K562 (cell line): ENCODE measurements at regions not wholly inside any gene's neighbourhood (a gene's known extent, or its start where the extent isn't known, plus 50 kb on each side); places are given as distances from the start of the nearest gene placed in this dataset.

Experiments used
- ATAC-seq: fragments of 200-7000 bp; cut with Tn5 transposase; 3 replicates; pipeline ENCODE4 v1.9.1; 2020; ENCODE audit warnings: moderate library complexity
- BruUV-seq: library from RNA; stranded (reverse); fragments of 400-500 nt; replicated peaks from 2 replicates; lab custom pipeline; 2021; lab: Mats Ljungman, UMichigan
- CTCF ChIA-PET: fragments of 300-600 bp; formaldehyde crosslinking; extraction: SDS; loops from one replicate; lab custom pipeline; 2021; ENCODE audit warnings: low intra/inter-chr PET ratio; lab: Yijun Ruan, JAX
- POLR2A ChIA-PET: fragments of 300-600, 350-650 bp; sonication (Branson Sonifier 250); formaldehyde crosslinking; extraction: SDS; loops from one replicate; lab custom pipeline; 2021; ENCODE audit warnings: antibody characterized with exemption, inconsistent platforms; lab: Yijun Ruan, JAX
- DNase-seq, 4 experiments: peaks; one replicate each; pipeline versions ENCODE4 v3.0.0 to v3.0.0-alpha.2; 2011 to 2018; ENCODE audit warnings: low spot score in 3 of 4, mixed read lengths in 3 of 4; ENCODE audit errors: extremely low read depth in 1 of 4
- FAIRE-seq: peaks from 2 replicates; lab custom pipeline; 2011; peaks lifted over from hg19 to GRCh38; lab: Jason Lieb, UNC
- H2AFZ ChIP-seq: 2 replicates; pipeline ENCODE4 v1.6.0; 2011; ENCODE audit warnings: low read depth, low read length, control low read depth, inconsistent platforms
- H3K27ac ChIP-seq: fragments of 200-600 bp; 3 replicates; pipeline ENCODE4 v1.8.0; 2011; ENCODE audit warnings: low read depth, mild to moderate bottlenecking, control low read depth, inconsistent platforms, low read length, moderate library complexity, mixed read lengths; ENCODE audit errors: extremely low read depth
- H3K27me3 ChIP-seq, 2 experiments: fragments of 300-600 bp in 1 of 2; 2 replicates in 1 of 2; 3 replicates in 1 of 2; pipeline versions ENCODE4 v1.6.0 to v1.8.0; 2011; ENCODE audit warnings: inconsistent platforms in 2 of 2, low read length in 2 of 2, mild to moderate bottlenecking in 1 of 2, mixed read lengths in 1 of 2, moderate library complexity in 1 of 2; ENCODE audit not compliant: control insufficient read depth in 2 of 2, insufficient read depth in 2 of 2
- H3K36me3 ChIP-seq: fragments of 300-600 bp; 3 replicates; pipeline ENCODE4 v1.8.0; 2011; ENCODE audit warnings: mild to moderate bottlenecking, low read length, inconsistent platforms; ENCODE audit not compliant: control insufficient read depth, insufficient read depth
- H3K4me1 ChIP-seq, 2 experiments: fragments of 200-600 bp in 1 of 2; replicated peaks in 1 of 2; 2 replicates in 1 of 2; 3 replicates in 1 of 2; pipeline versions ENCODE4 v1.5.1 to v1.8.0; 2011; ENCODE audit warnings: inconsistent platforms in 2 of 2, low read length in 2 of 2, mild to moderate bottlenecking in 1 of 2, mixed read lengths in 1 of 2, moderate library complexity in 1 of 2; ENCODE audit not compliant: control insufficient read depth in 2 of 2, insufficient read depth in 2 of 2
- H3K4me2 ChIP-seq: 2 replicates; pipeline ENCODE4 v1.6.1; 2011; ENCODE audit warnings: low read length, control low read depth, inconsistent platforms, mixed read lengths; ENCODE audit not compliant: insufficient read depth
- H3K4me3 ChIP-seq: fragments of 200-600 bp; sonication (generic), shearing (Covaris generic); 2 replicates; pipeline ENCODE4 v1.5.1; 2016; ENCODE audit warnings: control low read depth, inconsistent platforms
- H3K79me2 ChIP-seq: fragments of 200-600 bp; 3 replicates; pipeline ENCODE4 v1.8.0; 2011; ENCODE audit warnings: low read length, inconsistent platforms; ENCODE audit not compliant: control insufficient read depth, insufficient read depth
- H3K9ac ChIP-seq, 2 experiments: 2 replicates each; pipeline versions ENCODE4 v1.6.0 to v1.6.1; 2011; ENCODE audit warnings: low read depth in 2 of 2, low read length in 2 of 2, control low read depth in 1 of 2, inconsistent platforms in 1 of 2, mild to moderate bottlenecking in 1 of 2, mixed read lengths in 1 of 2; ENCODE audit not compliant: insufficient read depth in 1 of 2
- H3K9me1 ChIP-seq: one replicate; pipeline ENCODE4 v1.6.0; 2011; ENCODE audit warnings: inconsistent platforms, mild to moderate bottlenecking, low read length, moderate library complexity; ENCODE audit not compliant: control insufficient read depth, insufficient read depth
- H3K9me3 ChIP-seq: replicated peaks from 2 replicates; pipeline ENCODE4 v1.5.1; 2011; ENCODE audit warnings: low read depth, low read length, inconsistent platforms; ENCODE audit not compliant: control insufficient read depth, insufficient read depth
- H4K20me1 ChIP-seq: replicated peaks from 2 replicates; pipeline ENCODE4 v1.6.1; 2011; ENCODE audit warnings: low read length, inconsistent platforms, mixed read lengths; ENCODE audit not compliant: control insufficient read depth, insufficient read depth
- ESRRB ChIP-seq: fragments of 250-450 bp; sonication (Bioruptor Pico); IDR thresholded peaks from 2 replicates; pipeline ENCODE4 v1.5.0; 2020; ENCODE audit warnings: mild to moderate bottlenecking, moderate library complexity, borderline replicate concordance
- TAF9B ChIP-seq: fragments of 450-650 bp; IDR thresholded peaks from 2 replicates; pipeline ENCODE4 v1.6.1; 2018; ENCODE audit warnings: mild to moderate bottlenecking; ENCODE audit not compliant: partially characterized antibody
- ZBTB40 ChIP-seq, 2 experiments: fragments of 450-650 bp in 1 of 2; sonication (generic) in 1 of 2; formaldehyde crosslinking in 1 of 2; IDR thresholded peaks; 2 replicates each; pipeline versions ENCODE4 v1.7.1 to v1.9.0; 2016 to 2022; ENCODE audit warnings: inconsistent platforms in 1 of 2, mild to moderate bottlenecking in 1 of 2, missing genetic modification reagents in 1 of 2
- ZNF408 ChIP-seq: fragments of 250-450 bp; sonication (Bioruptor Pico); IDR thresholded peaks from 2 replicates; pipeline ENCODE4 v1.4.0; 2020; ENCODE audit warnings: low read depth, mild to moderate bottlenecking, moderate library complexity
- ZNF830 ChIP-seq: fragments of 250-450 bp; sonication (Bioruptor Pico); IDR thresholded peaks from 2 replicates; pipeline ENCODE4 v1.5.0; 2021; ENCODE audit warnings: mild to moderate bottlenecking
- WGBS: fragments of 100-300 bp; shearing (Covaris generic); methylation state at CpG from one replicate; pipeline ENCODE4 v1.1.6; 2016; ENCODE audit warnings: low coverage, mixed read lengths; ENCODE audit not compliant: insufficient coverage; ENCODE audit errors: missing lambda C conversion rate; 5-methylcytosine and 5-hydroxymethylcytosine counted together
- in situ Hi-C: fragments of 300-500 bp; cut with MboI; formaldehyde crosslinking; loops from 4 replicates; pipeline ENCODE4 v1.15.0; 2018; ENCODE audit warnings: inconsistent platforms, mixed read lengths
- intact Hi-C: fragments of 100-400 bp; cut with micrococcal nuclease; formaldehyde crosslinking; loops from 2 replicates; pipeline ENCODE4 v1.14.2; 2022

GRCh38 chr3:59338934-59339333, 289.1 kb upstream of the CFAP20DC start:
- intact Hi-C loops (no loop called here), in situ Hi-C loops (no loop called here)
- H3K4me2 ChIP-seq, result no peak overlapping the region
- H3K9me3 ChIP-seq, result no peaks in the 10 kb centered on the region
- no peak overlapping the region for H3K27ac ChIP-seq
- H3K4me3 ChIP-seq, result no peak overlapping the region
- ATAC-seq, result no peak
- no peaks in the 10 kb centered on the region for H3K4me1 ChIP-seq
- 0% methylated on average over 7 of the region's 7 CpGs for WGBS
- H3K9ac ChIP-seq, result no peak overlapping the region
- H3K27me3 ChIP-seq, result no peaks in the 10 kb centered on the region; a peak in 1 of 5 replicates
- no peaks in the 10 kb centered on the region for H3K36me3 ChIP-seq
- H3K79me2 ChIP-seq, result no peaks in the 10 kb centered on the region
- no peak overlapping the region for H2AFZ ChIP-seq
- ChIA-PET CTCF (no interaction called here), POLR2A (no interaction called here)
- FAIRE-seq, result no peak
- BruUV-seq, result no TSS peak
- H3K9me1 ChIP-seq, result no peaks in the 10 kb centered on the region
- H4K20me1 ChIP-seq, result no peaks in the 10 kb centered on the region
- DNase-seq, result no peak
- TF ChIP-seq ZBTB40 (IDR thresholded peaks at IDR 0.05), result peak; percentile 40; the same call in 1 of the 2 replicates
- no peak for TF ChIP-seq ZBTB40 (CRISPR knock-in tag; IDR thresholded peaks at IDR 0.05)
- TF ChIP-seq ZNF830, result no peak
- no peak for TF ChIP-seq TAF9B
- TF ChIP-seq ESRRB, result no peak
- no peak for TF ChIP-seq ZNF408 (CRISPR knock-in tag)
